Mammary epithelial cell (primary cell): ENCODE measurements at regions not wholly inside any gene's neighbourhood (a gene's known extent, or its start where the extent isn't known, plus 50 kb on each side); places are given as distances from the start of the nearest gene placed in this dataset.

ENCODE experiments used
- EZH2 ChIP-seq: IDR thresholded peaks from 2 replicates; pipeline ENCODE4 v1.6.1; 2012; ENCODE audit warnings: low read length, inconsistent platforms, borderline replicate concordance
- TF ChIP-seq, protein P1 (sequence below), 2 donors: IDR thresholded peaks in 1 of 2; conservative IDR thresholded peaks in 1 of 2; 2 replicates each; pipeline ENCODE4 v1.5.1; 2011 to 2012; ENCODE audit warnings: inconsistent platforms in 2 of 2, low read length in 2 of 2, mild to moderate bottlenecking in 2 of 2, control low read depth in 1 of 2, low read depth in 1 of 2; ENCODE audit not compliant: insufficient read depth in 1 of 2; ENCODE audit errors: extremely low read depth in 1 of 2

GRCh38 chr3:154862265-154862664 is 217.9 kb upstream of the MME start:
- TF ChIP-seq, protein P1, sequence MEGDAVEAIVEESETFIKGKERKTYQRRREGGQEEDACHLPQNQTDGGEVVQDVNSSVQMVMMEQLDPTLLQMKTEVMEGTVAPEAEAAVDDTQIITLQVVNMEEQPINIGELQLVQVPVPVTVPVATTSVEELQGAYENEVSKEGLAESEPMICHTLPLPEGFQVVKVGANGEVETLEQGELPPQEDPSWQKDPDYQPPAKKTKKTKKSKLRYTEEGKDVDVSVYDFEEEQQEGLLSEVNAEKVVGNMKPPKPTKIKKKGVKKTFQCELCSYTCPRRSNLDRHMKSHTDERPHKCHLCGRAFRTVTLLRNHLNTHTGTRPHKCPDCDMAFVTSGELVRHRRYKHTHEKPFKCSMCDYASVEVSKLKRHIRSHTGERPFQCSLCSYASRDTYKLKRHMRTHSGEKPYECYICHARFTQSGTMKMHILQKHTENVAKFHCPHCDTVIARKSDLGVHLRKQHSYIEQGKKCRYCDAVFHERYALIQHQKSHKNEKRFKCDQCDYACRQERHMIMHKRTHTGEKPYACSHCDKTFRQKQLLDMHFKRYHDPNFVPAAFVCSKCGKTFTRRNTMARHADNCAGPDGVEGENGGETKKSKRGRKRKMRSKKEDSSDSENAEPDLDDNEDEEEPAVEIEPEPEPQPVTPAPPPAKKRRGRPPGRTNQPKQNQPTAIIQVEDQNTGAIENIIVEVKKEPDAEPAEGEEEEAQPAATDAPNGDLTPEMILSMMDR (conservative IDR thresholded peaks at IDR 0.05 in 1 of 2, IDR thresholded peaks at IDR 0.05 in 1 of 2; ENCODE audit: extremely low read depth in 1 of 2, insufficient read depth in 1 of 2, low read depth in 1 of 2, low read length in 2 of 2) = no peak
- TF ChIP-seq EZH2 = no peak
